AG10803 (cell line): ENCODE measurements at regions not wholly inside any gene's neighbourhood (a gene's known extent, or its start where the extent isn't known, plus 50 kb on each side); places are given as distances from the start of the nearest gene placed in this dataset.

Experiments used
- DNase-seq: peaks from one replicate; pipeline ENCODE4 v3.0.0; 2010; ENCODE audit warnings: low read depth
- H3K4me3 ChIP-seq: 2 replicates; pipeline ENCODE4 v1.5.1; 2011; ENCODE audit warnings: mild to moderate bottlenecking, low read length, control low read depth
- CTCF ChIP-seq: conservative IDR thresholded peaks from 2 replicates; pipeline ENCODE4 v1.5.1; 2011; ENCODE audit warnings: mild to moderate bottlenecking, low read length, control low read depth, inconsistent platforms

- no peak for TF ChIP-seq CTCF
- no peak overlapping the region for H3K4me3 ChIP-seq
- DNase-seq: peak; percentile 0
Observed at GRCh38 chrY:16616201-16616975, 1263.6 kb downstream of the CDY2B start.

- DNase-seq: no peak
- TF ChIP-seq CTCF: no peak
- no peak overlapping the region for H3K4me3 ChIP-seq
Observed at GRCh38 chrY:16608679-16609078, 1271.3 kb downstream of the CDY2B start.

GRCh38 chrY:16602146-16602545, 1277.9 kb downstream of the CDY2B start:
- H3K4me3 ChIP-seq: no peak overlapping the region
- no peak for TF ChIP-seq CTCF
- no peak for DNase-seq

- no peak for DNase-seq
- no peak overlapping the region for H3K4me3 ChIP-seq
- TF ChIP-seq CTCF: no peak
Observed at GRCh38 chrY:16601626-16602025, 1278.4 kb downstream of the CDY2B start.

GRCh38 chrY:16572061-16572460, 1308.0 kb downstream of the CDY2B start:
- DNase-seq: no peak
- TF ChIP-seq CTCF: no peak
- H3K4me3 ChIP-seq: no peak overlapping the region

- DNase-seq: no peak
- TF ChIP-seq CTCF: no peak
- no peak overlapping the region for H3K4me3 ChIP-seq
Observed at GRCh38 chrY:16562491-16562890, 1317.5 kb downstream of the CDY2B start.

GRCh38 chrY:16522021-16522420, 1358.0 kb downstream of the CDY2B start:
- no peak for TF ChIP-seq CTCF
- no peak for DNase-seq
- no peak overlapping the region for H3K4me3 ChIP-seq
